Cardiac fibroblast (primary cell): ENCODE measurements at regions not wholly inside any gene's neighbourhood (a gene's known extent, or its start where the extent isn't known, plus 50 kb on each side); places are given as distances from the start of the nearest gene placed in this dataset.
A peak's percentile ranks its signal among the peaks of the same experiment; 100 is the strongest.

Experiments
- DNase-seq, 2 donors: peaks; one replicate each; pipeline versions ENCODE4 v3.0.0 to v3.0.0-alpha.2; 2010; ENCODE audit warnings: low read depth in 2 of 2
- H3K4me3 ChIP-seq, 2 donors: replicated peaks in 1 of 2; 1 replicate in 1 of 2; 2 replicates in 1 of 2; pipeline ENCODE4 v1.5.1; 2011; ENCODE audit warnings: low read depth in 2 of 2, low read length in 2 of 2, mild to moderate bottlenecking in 2 of 2, moderate library complexity in 1 of 2
- CTCF ChIP-seq: IDR thresholded peaks from one replicate; pipeline ENCODE4 v1.5.1; 2011; ENCODE audit warnings: low read depth, mild to moderate bottlenecking, low read length, inconsistent platforms

- no peak for DNase-seq
- no peak overlapping the region for H3K4me3 ChIP-seq
- TF ChIP-seq CTCF: no peak
Measured at GRCh38 chr13:39272994-39273393, 234.7 kb downstream of the NHLRC3 start.

GRCh38 chr13:39273953-39274738 lies 235.9 kb downstream of the NHLRC3 start:
- peak; percentile 14 to 41 for DNase-seq
- no peak overlapping the region for H3K4me3 ChIP-seq
- TF ChIP-seq CTCF: no peak

- no peak overlapping the region for H3K4me3 ChIP-seq
- TF ChIP-seq CTCF: no peak
- DNase-seq: no peak
Measured at GRCh38 chr13:39274739-39275325, 236.6 kb downstream of the NHLRC3 start.

GRCh38 chr13:39279077-39279476 lies 240.8 kb downstream of the NHLRC3 start:
- no peak overlapping the region for H3K4me3 ChIP-seq
- TF ChIP-seq CTCF: no peak
- DNase-seq: no peak

GRCh38 chr13:39281539-39282150 lies 243.4 kb downstream of the NHLRC3 start:
- no peak for TF ChIP-seq CTCF
- no peak overlapping the region for H3K4me3 ChIP-seq
- peak in 1 of 2 donors; percentile 31 for DNase-seq

GRCh38 chr13:39282400-39282972 lies 244.2 kb downstream of the NHLRC3 start:
- TF ChIP-seq CTCF: no peak
- DNase-seq: no peak
- H3K4me3 ChIP-seq: no peak overlapping the region
